Mesothelial cell of epicardium (in vitro differentiated cells): ENCODE measurements at regions not wholly inside any gene's neighbourhood (a gene's known extent, or its start where the extent isn't known, plus 50 kb on each side); places are given as distances from the start of the nearest gene placed in this dataset.

ENCODE experiments used
- DNase-seq, 2 experiments: peaks; one replicate each; pipeline ENCODE4 v3.0.0; 2021; ENCODE audit warnings: low spot score in 2 of 2; ENCODE audit not compliant: unreplicated experiment in 2 of 2
- H3K27ac Mint-ChIP-seq: 2 replicates; pipeline ENCODE4 v1.8.0; 2021; ENCODE audit warnings: mixed read lengths
- H3K27me3 Mint-ChIP-seq: 2 replicates; pipeline ENCODE4 v1.8.0; 2021; ENCODE audit warnings: low read depth, mixed read lengths
- H3K36me3 Mint-ChIP-seq: 2 replicates; pipeline ENCODE4 v1.8.0; 2021; ENCODE audit warnings: mixed read lengths
- H3K4me1 Mint-ChIP-seq: 2 replicates; pipeline ENCODE4 v1.8.0; 2021; ENCODE audit warnings: mixed read lengths
- H3K4me3 Mint-ChIP-seq: 2 replicates; pipeline ENCODE4 v1.8.0; 2021; ENCODE audit warnings: mild to moderate bottlenecking, moderate library complexity, mixed read lengths
- H3K9me3 Mint-ChIP-seq: 2 replicates; pipeline ENCODE4 v1.8.0; 2021; ENCODE audit warnings: mixed read lengths
- TF ChIP-seq, protein P1 (sequence below): fragments of 200-600 bp; sonication (generic); IDR thresholded peaks from one replicate; pipeline ENCODE4 v1.5.0; 2021; ENCODE audit warnings: antibody characterized with exemption; ENCODE audit not compliant: unreplicated experiment

DNA sequence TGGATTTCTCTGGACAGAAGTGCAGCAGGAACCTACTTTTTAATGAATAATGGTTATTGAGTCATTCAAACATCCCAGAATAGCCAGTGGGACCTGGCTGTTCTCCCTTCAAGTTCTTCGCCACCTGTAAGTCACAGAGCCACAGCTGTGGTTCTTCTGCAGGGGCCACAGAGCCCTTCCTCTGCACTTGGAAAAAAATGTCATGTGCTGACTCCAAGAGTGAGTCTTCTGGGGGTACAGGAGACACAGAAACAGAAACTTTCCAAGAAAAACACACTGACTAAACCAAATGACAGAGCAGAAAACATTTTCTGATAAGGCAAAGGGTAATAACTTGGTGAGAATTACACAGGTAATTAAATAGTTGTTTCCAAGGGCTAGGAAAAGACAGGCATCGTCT is 68.7 kb upstream of the FN1 start:
- DNase-seq, result no peak
- Mint-ChIP-seq H3K9me3 (no peaks in the 10 kb centered on the region), H3K4me1 (peaks cover 30% of the 10 kb centered on the region), H3K27ac (peak overlapping the region; percentile 43), H3K4me3 (no peak overlapping the region), H3K36me3 (no peaks in the 10 kb centered on the region), H3K27me3 (no peaks in the 10 kb centered on the region)
- TF ChIP-seq, protein P1, sequence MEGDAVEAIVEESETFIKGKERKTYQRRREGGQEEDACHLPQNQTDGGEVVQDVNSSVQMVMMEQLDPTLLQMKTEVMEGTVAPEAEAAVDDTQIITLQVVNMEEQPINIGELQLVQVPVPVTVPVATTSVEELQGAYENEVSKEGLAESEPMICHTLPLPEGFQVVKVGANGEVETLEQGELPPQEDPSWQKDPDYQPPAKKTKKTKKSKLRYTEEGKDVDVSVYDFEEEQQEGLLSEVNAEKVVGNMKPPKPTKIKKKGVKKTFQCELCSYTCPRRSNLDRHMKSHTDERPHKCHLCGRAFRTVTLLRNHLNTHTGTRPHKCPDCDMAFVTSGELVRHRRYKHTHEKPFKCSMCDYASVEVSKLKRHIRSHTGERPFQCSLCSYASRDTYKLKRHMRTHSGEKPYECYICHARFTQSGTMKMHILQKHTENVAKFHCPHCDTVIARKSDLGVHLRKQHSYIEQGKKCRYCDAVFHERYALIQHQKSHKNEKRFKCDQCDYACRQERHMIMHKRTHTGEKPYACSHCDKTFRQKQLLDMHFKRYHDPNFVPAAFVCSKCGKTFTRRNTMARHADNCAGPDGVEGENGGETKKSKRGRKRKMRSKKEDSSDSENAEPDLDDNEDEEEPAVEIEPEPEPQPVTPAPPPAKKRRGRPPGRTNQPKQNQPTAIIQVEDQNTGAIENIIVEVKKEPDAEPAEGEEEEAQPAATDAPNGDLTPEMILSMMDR, result no peak

DNA sequence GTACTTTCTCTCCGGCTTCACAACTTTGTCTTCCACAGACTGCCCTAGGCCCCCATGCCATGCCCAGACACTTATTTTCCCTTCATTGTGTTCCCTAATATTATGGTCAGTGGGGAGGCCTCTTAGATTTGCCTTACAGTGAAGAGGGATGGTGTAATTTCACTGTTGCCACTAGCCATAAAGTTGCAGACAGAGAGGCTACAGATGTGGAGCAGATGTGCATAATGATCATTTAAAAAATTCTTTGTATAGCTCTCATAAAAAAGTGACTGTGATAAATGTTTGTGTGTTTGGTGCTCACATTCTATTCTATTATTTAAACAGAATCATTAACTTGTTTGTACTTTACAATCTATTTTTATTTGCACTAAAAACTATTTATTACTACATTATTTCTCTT is 67.5 kb upstream of the FN1 start:
- no peaks in the 10 kb centered on the region for H3K27me3 Mint-ChIP-seq
- no peak for DNase-seq
- no peak overlapping the region for H3K27ac Mint-ChIP-seq
- H3K36me3 Mint-ChIP-seq, result no peaks in the 10 kb centered on the region
- TF ChIP-seq, protein P1, result no peak
- H3K4me1 Mint-ChIP-seq, result peaks cover 30% of the 10 kb centered on the region
- H3K9me3 Mint-ChIP-seq, result no peaks in the 10 kb centered on the region
- H3K4me3 Mint-ChIP-seq, result no peak overlapping the region

DNA sequence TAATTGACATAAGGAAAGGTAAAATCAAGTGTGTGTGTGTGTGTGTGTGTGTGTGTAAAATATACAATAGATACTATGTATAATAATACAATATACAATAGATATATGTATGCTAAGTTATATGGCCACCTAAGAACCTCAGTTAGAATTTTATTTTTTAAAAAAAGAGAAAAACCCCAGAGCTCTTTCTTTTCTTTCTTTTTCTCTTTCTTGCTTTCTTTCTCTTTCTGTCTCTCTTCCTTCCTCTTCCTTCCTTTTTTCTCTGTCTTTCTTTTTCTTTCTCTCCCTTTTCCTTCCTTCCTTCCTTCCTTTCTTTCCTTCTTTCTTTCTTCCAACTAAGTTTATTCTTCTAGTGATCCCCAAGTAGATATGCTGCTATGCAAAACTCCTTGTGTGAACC is 64.6 kb upstream of the FN1 start:
- no peak overlapping the region for H3K27ac Mint-ChIP-seq
- no peak for DNase-seq
- no peaks in the 10 kb centered on the region for H3K36me3 Mint-ChIP-seq
- H3K4me1 Mint-ChIP-seq, result peaks cover 15% of the 10 kb centered on the region
- TF ChIP-seq, protein P1, result no peak
- peaks cover 3% of the 10 kb centered on the region for H3K9me3 Mint-ChIP-seq
- H3K4me3 Mint-ChIP-seq, result no peak overlapping the region
- no peaks in the 10 kb centered on the region for H3K27me3 Mint-ChIP-seq

DNA sequence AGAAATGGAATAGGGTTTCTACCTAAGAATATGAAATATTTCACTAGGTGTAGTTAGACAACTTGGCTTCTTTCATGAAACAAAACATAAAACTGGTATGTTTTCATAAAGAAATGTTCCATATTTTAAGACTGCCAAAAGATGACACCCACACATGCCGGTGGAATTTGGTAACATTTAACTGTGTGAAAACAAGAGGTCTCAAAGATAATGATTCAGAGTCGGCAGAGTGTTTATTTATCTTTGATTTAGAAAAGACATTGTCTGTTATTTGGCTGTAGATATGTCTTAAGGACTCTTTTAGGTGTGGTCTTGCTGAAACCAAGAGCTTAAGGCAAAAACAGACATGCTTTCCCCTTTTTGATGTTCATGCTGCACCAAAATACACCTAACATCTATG is 63.5 kb upstream of the FN1 start:
- peaks cover 3% of the 10 kb centered on the region for H3K9me3 Mint-ChIP-seq
- H3K4me1 Mint-ChIP-seq, result peaks cover 5% of the 10 kb centered on the region
- H3K27me3 Mint-ChIP-seq, result no peaks in the 10 kb centered on the region
- no peaks in the 10 kb centered on the region for H3K36me3 Mint-ChIP-seq
- no peak overlapping the region for H3K4me3 Mint-ChIP-seq
- TF ChIP-seq, protein P1, result no peak
- DNase-seq, result no peak
- no peak overlapping the region for H3K27ac Mint-ChIP-seq

DNA sequence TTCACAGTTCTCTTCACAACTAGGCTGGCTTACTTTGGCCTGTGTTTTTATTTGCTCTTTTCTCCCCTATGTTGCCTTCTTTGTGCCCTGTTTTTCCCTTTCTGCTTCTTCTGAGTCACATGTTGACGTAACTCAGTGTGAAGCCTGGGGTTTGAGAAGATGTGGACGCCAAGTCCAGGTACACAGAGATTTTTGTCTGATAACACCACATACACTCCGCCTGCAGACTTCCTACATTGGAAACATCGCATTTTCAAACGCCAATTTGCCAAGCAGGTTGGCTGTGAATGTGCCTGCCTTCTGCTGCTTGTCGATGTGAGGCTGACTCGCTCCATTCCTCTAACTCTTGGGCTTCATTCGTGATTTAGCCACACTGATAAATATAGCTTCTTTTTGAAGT is 62.6 kb upstream of the FN1 start:
- H3K4me1 Mint-ChIP-seq, result peaks cover 3% of the 10 kb centered on the region
- peaks cover 3% of the 10 kb centered on the region for H3K9me3 Mint-ChIP-seq
- no peak overlapping the region for H3K4me3 Mint-ChIP-seq
- no peaks in the 10 kb centered on the region for H3K27me3 Mint-ChIP-seq
- DNase-seq, result no peak
- H3K36me3 Mint-ChIP-seq, result no peaks in the 10 kb centered on the region
- no peak overlapping the region for H3K27ac Mint-ChIP-seq
- TF ChIP-seq, protein P1, result no peak

DNA sequence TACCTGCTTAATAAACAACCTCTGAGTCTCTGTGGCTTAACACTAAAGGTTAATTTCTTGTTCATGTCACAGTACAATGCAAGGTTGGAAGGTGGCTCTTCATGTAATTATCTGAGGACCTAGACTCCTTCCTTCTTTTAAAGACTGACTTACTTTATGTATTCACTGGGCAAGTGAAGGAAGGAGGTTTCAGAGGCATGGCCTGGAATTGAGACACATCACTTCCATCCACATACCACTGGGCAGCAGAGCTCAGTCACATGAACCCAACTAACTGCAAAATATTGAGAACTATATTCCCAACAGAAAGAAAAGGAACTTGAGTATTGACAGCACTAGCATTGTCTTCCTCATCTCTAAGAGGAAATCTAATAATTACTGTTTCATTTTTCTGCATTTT is 57.5 kb upstream of the FN1 start:
- Mint-ChIP-seq H3K27ac (no peak overlapping the region), H3K9me3 (peaks cover 6% of the 10 kb centered on the region), H3K27me3 (no peaks in the 10 kb centered on the region), H3K4me1 (no peaks in the 10 kb centered on the region), H3K4me3 (no peak overlapping the region), H3K36me3 (no peaks in the 10 kb centered on the region)
- TF ChIP-seq, protein P1, result no peak
- DNase-seq, result no peak
